ENCODE measurements at regions not wholly inside any gene's neighbourhood (a gene's known extent, or its start where the extent isn't known, plus 50 kb on each side); places are given as distances from the start of the nearest gene placed in this dataset.

- in situ Hi-C loops (cut with MboI), result no loop called here
- ATAC-seq (no peak), FAIRE-seq (no peak), DNase-seq (ENCODE audit: extremely low read depth in 1 of 4, low spot score in 3 of 4) (no peak)
- H3K27ac ChIP-seq (ENCODE audit: extremely low read depth, low read depth, low read length), result no peak overlapping the region
- no peak overlapping the region for H3K4me2 ChIP-seq (ENCODE audit: insufficient read depth, low read length)
- ChIA-PET CTCF (ENCODE audit: low intra/inter-chr PET ratio) (no interaction called here), POLR2A (no interaction called here)
- no peaks in the 10 kb centered on the region for H3K4me1 ChIP-seq (replicated peaks in 1 of 2; ENCODE audit: control insufficient read depth in 2 of 2, insufficient read depth in 2 of 2, low read length in 2 of 2)
- H3K9me1 ChIP-seq (ENCODE audit: control insufficient read depth, insufficient read depth, low read length), result no peaks in the 10 kb centered on the region
- intact Hi-C loops (cut with micrococcal nuclease), result no loop called here
- WGBS (ENCODE audit: insufficient coverage, low coverage, missing lambda C conversion rate), result 10% methylated on average over 2 of the region's 2 CpGs
- no peaks in the 10 kb centered on the region for H3K79me2 ChIP-seq (ENCODE audit: control insufficient read depth, insufficient read depth, low read length)
- H3K27me3 ChIP-seq (ENCODE audit: control insufficient read depth in 2 of 2, insufficient read depth in 2 of 2, low read length in 2 of 2), result no peaks in the 10 kb centered on the region
- H3K9me3 ChIP-seq (replicated peaks; ENCODE audit: control insufficient read depth, insufficient read depth, low read depth, low read length), result no peaks in the 10 kb centered on the region
- H3K4me3 ChIP-seq, result no peak overlapping the region
- H3K36me3 ChIP-seq (ENCODE audit: control insufficient read depth, insufficient read depth, low read length), result no peaks in the 10 kb centered on the region
- no peak overlapping the region for H2AFZ ChIP-seq (ENCODE audit: low read depth, low read length)
- no peaks in the 10 kb centered on the region for H4K20me1 ChIP-seq (replicated peaks; ENCODE audit: control insufficient read depth, insufficient read depth, low read length)
- no peak overlapping the region for H3K9ac ChIP-seq (ENCODE audit: insufficient read depth in 1 of 2, low read depth in 2 of 2, low read length in 2 of 2)
- BruUV-seq (replicated peaks), result no TSS peak
- TF ChIP-seq HOXB6 (CRISPR knock-in tag; IDR thresholded peaks at IDR 0.05; ENCODE audit: borderline replicate concordance) (no peak), ZNF830 (CRISPR knock-in tag; IDR thresholded peaks at IDR 0.05) (no peak), HSF4 (CRISPR knock-in tag; IDR thresholded peaks at IDR 0.05; ENCODE audit: borderline replicate concordance) (no peak), FOXP1 (CRISPR knock-in tag; IDR thresholded peaks at IDR 0.05) (no peak), ZNF551 (CRISPR knock-in tag; IDR thresholded peaks at IDR 0.05) (no peak), PTTG1 (tag; IDR thresholded peaks at IDR 0.05; ENCODE audit: low read depth) (no peak), ZNF511 (CRISPR knock-in tag; IDR thresholded peaks at IDR 0.05) (no peak), TCF3 (CRISPR knock-in tag; IDR thresholded peaks at IDR 0.05) (no peak), CHD1 (IDR thresholded peaks at IDR 0.05; ENCODE audit: low read length) (no peak), ATF6 (CRISPR knock-in tag; IDR thresholded peaks at IDR 0.05) (no peak), GTF2F1 (IDR thresholded peaks at IDR 0.05; ENCODE audit: low read depth, low read length) (no peak), REST (IDR thresholded peaks at IDR 0.05; ENCODE audit: borderline replicate concordance) (no peak), REST (CRISPR knock-in tag; IDR thresholded peaks at IDR 0.05; ENCODE audit: low read depth) (no peak), PHF21A (IDR thresholded peaks at IDR 0.05; ENCODE audit: borderline replicate concordance, low read depth) (no peak)
Measured at GRCh38 chr21:20613654-20614053, 384.6 kb upstream of the NCAM2 start.

Data from K562 (cell line).